ENCODE measurements at regions not wholly inside any gene's neighbourhood (a gene's known extent, or its start where the extent isn't known, plus 50 kb on each side); places are given as distances from the start of the nearest gene placed in this dataset.

- no peak for TF ChIP-seq TAF1 (IDR thresholded peaks at IDR 0.05; ENCODE audit: low read depth, low read length)
- TF ChIP-seq POLR2A (IDR thresholded peaks at IDR 0.05; ENCODE audit: low read depth, low read length): no peak
- no peak for TF ChIP-seq POLR2AphosphoS5 (IDR thresholded peaks at IDR 0.05; ENCODE audit: low read depth, low read length)
Measured at GRCh38 chr10:54993148-54993547, 192.1 kb upstream of the PCDH15 start.
